ENCODE measurements at regions not wholly inside any gene's neighbourhood (a gene's known extent, or its start where the extent isn't known, plus 50 kb on each side); places are given as distances from the start of the nearest gene placed in this dataset.

DNA sequence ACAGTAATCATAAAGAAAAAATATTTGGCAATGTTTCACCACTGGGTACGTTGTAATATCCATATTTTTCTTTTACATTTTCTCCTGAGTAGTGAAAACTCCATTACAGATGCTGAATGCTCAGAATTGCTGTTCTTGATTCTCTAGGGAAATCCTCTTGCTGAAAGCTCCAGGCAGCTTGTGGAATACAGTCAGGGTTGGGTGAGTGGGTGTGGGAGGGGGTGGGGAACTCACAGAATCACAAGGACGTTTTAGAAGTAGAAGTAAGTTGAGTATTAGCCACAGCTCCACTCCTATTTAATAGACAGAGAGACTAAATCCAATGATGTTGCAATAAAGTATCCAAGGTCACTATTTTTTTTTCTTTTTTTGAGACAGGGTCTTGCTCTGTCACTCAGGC is 1270.9 kb downstream of the TYW1 start:
- no peak for DNase-seq (ENCODE audit: low read depth)

DNA sequence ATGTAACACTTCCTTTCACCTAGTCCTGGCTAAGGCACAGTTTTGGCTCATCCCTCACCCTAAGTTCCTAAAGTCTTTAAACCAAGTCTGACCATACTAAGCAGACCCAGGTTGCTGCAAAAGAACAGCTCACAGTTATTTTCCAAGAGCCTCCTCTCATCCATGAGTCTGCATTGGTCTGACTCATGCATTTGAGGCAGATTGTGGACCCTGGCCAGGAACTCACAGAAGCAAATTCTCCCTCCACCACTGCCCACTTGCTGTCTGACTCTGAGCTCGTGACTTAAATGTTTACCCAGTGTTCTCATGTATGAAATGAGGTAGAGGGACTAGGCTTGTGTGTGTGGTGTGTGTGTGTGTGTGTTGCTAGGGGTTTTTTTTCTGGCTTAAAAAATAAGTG is 1272.8 kb downstream of the TYW1 start:
- DNase-seq (ENCODE audit: low read depth): no peak

GRCh38 chr7:68272507-68272906 is 1275.9 kb downstream of the TYW1 start:
- no peak for DNase-seq (ENCODE audit: low read depth)

- no peak for DNase-seq (ENCODE audit: low read depth)
These were observed 1280.1 kb downstream of the TYW1 start for GRCh38 chr7:68276725-68277124.

GRCh38 chr7:68279827-68280400 is 1283.3 kb downstream of the TYW1 start:
- no peak for DNase-seq (ENCODE audit: low read depth)

GRCh38 chr7:68280931-68281330 is 1284.3 kb downstream of the TYW1 start:
- no peak for DNase-seq (ENCODE audit: low read depth)

- no peak for DNase-seq (ENCODE audit: low read depth)
These were observed 1291.5 kb downstream of the TYW1 start for GRCh38 chr7:68288144-68288593.

DNA sequence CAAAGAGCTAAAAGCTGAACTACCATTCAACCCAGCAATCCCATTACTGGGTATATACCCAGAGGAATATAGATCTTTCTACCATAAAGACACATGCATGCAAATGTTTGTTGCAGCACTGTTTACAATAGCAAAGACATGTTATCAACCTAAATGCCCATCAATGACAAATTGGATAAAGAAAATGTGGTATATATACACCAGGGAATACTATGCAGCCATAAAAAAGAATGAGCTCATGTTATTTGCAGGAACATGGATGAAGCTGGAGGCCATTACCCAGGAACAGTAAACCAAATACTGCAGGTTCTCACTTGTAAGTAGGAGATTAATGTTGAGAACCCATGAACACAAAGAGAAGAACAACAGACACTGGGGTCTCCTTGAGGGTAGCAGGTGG is 1295.1 kb downstream of the TYW1 start:
- DNase-seq (ENCODE audit: low read depth): no peak

DNA sequence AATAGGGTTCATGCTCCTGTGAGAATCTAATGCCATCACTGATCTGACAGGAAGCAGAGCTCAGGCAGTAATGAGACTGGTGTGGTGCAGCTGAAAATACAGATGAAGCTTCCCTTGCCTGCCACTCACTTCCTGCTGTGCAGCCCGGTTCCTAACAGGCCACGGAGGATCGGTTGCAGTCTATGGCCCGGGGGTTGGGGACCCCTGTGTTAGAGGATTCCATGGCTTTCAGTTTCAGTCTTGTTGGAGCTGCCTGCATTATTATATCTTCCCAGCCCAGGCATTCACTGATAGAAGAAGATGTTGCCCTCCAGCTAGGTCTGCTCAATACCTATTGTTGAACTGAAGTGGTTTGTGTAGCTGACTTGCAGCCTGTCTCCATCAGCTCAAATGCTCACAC is 1298.8 kb downstream of the TYW1 start:
- no peak for DNase-seq (ENCODE audit: low read depth)

DNA sequence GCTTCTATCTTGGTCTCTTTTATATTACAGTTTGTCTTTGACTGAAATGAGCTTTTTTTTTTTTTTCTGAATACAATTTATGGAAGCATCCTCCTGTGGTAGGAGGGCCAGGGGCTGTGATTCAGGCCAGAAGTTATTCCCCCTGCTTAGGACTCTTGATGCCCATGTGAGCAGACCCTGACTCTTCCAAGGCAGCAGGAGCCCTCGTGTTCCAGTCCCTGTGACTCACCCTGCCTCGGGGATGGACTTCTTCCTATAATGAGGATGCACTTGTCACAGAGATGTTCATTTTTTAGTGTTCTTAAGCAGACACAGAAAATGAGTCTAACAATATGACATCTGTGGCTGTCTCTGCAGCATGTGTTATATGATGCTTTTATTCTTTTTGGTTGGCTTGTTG is 1293.7 kb upstream of the AUTS2 start:
- DNase-seq (ENCODE audit: low read depth): no peak

- no peak for DNase-seq (ENCODE audit: low read depth)
These were observed 1291.6 kb upstream of the AUTS2 start for GRCh38 chr7:68306692-68307107.

DNA sequence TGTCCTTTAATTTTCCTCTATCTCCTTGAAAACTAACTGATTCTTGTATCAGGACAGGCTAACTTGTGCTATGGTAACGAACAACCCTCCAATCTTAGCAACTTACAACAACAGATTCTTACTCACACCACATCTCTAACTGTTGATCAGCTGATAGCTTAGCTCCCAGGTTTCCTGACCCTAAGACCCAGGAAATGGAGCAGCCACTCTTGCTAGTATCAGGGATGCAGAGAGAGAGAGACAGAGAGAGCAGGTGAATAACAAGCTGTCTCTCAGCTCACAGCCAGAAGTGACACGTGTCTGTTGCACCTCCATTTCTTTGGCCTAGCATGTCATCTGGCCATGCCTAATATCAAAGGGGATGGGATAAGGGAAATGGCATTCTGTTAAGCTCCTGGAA is 1289.0 kb upstream of the AUTS2 start:
- DNase-seq (ENCODE audit: low read depth): no peak

GRCh38 chr7:68309806-68310205 is 1288.5 kb upstream of the AUTS2 start:
- no peak for DNase-seq (ENCODE audit: low read depth)

- DNase-seq (ENCODE audit: low read depth): no peak
These were observed 1286.3 kb upstream of the AUTS2 start for GRCh38 chr7:68311958-68312357.

GRCh38 chr7:68313806-68314205 is 1284.5 kb upstream of the AUTS2 start:
- DNase-seq (ENCODE audit: low read depth): no peak

DNA sequence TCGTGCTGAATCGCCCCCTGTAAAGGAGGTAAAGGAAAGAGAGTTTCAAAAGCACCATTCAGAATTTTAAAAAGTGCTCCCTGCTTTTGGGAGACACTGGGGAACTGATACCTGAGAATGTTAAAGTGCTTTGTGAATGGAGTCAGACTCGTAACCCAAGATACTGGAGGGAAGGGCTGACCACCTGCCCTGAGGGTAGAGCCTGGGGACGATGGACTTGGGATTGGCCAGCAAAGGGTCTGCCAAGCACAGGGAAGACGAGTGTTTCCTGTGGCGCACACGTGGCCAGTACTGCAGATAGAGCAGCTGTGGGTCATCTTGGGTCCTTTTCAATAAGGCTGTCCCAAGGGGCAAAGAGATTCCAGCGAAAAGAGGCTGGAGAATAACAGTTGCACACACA is 1284.1 kb upstream of the AUTS2 start:
- no peak for DNase-seq (ENCODE audit: low read depth)

DNA sequence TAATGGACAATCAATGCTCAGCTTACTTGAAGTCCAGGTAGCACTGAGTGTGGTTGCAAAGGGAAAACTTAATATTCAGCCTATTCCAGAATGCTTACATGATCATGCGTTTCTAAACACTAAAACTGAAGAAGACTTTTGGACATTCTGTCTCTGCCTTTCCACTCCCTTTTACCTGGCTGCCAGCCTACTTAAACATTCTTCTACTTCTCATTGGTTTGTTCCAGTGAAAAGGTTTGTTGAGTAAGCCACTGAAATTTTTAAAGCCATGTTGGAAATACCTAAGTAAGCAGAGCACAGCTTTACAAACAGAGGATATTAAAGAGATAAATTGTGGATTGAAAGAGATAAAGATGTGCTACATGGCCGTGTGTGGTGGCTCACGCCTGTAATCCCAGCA is 1280.8 kb upstream of the AUTS2 start:
- no peak for DNase-seq (ENCODE audit: low read depth)

- no peak for DNase-seq (ENCODE audit: low read depth)
These were observed 1279.2 kb upstream of the AUTS2 start for GRCh38 chr7:68319061-68319460.

GRCh38 chr7:68321076-68321639 is 1277.1 kb upstream of the AUTS2 start:
- no peak for DNase-seq (ENCODE audit: low read depth)

GRCh38 chr7:68321776-68322496 is 1276.3 kb upstream of the AUTS2 start:
- DNase-seq (ENCODE audit: low read depth): no peak

GRCh38 chr7:68324621-68325020 is 1273.7 kb upstream of the AUTS2 start:
- no peak for DNase-seq (ENCODE audit: low read depth)

DNA sequence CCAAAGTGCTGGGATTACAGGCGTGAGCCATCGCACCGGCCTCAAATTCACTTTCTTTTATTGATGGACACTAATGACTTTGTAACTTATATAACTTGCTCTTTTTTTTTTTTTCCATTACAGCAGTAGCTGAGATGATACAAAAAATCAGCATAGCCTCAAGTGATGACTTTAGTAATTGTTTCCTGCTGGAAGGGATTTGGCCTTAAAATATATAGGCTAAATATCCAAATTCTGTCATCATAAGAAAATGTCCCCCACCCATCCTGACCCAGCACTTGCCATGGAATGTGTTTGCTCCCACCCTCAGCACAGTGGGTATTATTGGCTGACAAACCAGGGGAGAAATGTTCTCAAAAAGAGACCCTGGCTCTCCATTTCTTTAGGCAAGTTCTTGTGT is 1264.1 kb upstream of the AUTS2 start:
- no peak for DNase-seq (ENCODE audit: low read depth)

GRCh38 chr7:68334636-68335272 is 1263.5 kb upstream of the AUTS2 start:
- DNase-seq (ENCODE audit: low read depth): no peak

Data from HT1080 (cell line).